Epidermal melanocyte (primary cell): ENCODE measurements at regions not wholly inside any gene's neighbourhood (a gene's known extent, or its start where the extent isn't known, plus 50 kb on each side); places are given as distances from the start of the nearest gene placed in this dataset.
"Not testable (repeated sequence)": the region's sequence is repeated elsewhere in the genome, so short reads cannot be mapped to it uniquely, and the experiment has no call there.

Source experiments
- DNase-seq: peaks from one replicate; pipeline ENCODE4 v3.0.0; 2011; ENCODE audit warnings: low spot score; ENCODE audit not compliant: insufficient read length

DNA sequence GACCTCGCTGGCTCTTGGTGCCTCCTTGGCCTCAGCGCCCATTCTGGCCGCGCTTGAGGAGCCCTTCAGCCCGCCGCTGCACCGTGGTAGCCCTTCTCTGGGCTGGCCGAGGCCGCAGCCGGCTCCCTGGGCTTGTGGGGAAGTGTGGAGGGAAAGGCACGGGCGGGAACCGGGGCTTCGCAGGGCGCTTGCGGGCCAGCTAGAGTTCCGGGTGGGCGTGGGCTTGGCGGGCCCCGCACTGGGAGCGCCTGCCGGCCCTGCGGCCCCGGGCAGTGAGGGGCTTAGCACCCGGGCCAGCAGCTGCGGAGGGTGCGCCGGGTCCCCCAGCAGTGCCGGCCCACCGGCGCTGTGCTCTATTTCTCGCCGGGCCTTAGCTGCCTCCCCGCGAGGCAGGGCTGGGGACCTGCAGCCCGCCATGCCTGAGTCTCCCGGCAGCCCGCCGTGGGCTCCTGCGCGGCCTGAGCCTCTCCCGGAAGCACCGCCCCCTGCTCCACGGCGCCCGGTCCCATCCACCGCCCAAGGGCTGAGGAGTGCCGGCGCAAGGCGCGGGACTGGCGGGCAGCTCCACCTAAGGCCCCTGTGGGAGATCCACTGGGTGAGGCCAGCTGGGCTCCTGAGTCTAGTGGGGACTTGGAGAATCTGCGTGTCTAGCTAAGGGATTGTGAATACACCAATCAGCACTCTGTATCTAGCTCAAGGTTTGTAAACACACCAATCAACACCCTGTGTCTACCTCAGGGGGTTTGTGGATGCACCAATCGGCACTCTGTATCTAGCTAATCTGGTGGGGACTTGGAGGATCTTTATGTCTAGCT is 141.1 kb downstream of the SLCO4C1 start:
- DNase-seq: not testable (repeated sequence)

DNA sequence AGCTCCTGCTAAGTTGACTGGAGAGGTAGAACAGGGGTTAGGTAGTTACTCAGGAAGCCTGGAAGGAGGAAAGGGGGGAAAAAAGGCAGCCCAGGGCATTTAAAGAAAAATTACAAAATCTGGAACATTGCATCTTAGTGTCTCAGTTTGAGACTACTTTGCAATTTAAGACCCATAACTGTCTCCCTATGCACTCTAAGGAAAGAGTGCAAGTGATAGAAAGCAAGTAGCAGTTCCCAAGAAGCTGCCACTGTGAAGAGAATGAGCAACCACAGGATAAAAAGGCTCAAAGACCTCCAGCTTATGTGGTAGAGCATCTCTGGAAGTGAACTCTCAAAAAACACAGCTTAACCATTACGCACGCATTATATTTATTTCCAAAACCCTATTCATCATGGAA is 141.8 kb downstream of the SLCO4C1 start:
- DNase-seq: no peak

DNA sequence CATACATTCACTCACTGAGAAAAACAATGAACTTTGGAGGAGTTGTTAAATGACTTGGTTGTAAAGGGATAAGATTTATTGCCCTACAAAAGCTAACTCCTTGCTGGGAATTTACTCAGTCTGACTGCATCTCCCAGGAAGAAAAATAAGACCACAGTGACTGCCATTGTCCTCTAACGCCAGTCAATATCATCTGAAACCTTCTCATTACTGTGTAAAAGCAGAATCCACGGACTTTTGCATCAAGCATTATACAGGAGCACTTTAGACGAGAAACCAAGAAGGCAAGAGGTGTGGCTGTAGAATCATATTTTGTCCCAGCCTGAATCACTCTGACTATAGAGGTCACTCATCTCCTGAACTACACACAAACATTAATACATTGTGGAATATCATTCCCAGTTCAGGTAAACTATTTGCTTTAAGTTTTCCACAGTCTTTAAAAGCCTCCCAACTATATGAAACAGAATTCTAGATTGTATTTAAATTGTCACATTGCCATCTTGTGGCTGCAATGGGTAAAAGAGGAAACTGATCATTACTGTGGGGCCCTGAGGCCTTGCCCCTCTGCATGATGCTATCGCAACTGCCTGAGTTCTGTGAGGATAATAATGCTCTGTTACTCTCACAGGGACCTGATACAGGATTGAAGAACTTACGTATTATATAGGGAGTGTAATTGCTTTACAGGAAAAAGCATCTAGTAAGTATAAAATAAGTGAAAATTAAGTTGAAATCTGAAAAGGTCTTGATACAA is 142.9 kb downstream of the SLCO4C1 start:
- peak; percentile 19 for DNase-seq

DNA sequence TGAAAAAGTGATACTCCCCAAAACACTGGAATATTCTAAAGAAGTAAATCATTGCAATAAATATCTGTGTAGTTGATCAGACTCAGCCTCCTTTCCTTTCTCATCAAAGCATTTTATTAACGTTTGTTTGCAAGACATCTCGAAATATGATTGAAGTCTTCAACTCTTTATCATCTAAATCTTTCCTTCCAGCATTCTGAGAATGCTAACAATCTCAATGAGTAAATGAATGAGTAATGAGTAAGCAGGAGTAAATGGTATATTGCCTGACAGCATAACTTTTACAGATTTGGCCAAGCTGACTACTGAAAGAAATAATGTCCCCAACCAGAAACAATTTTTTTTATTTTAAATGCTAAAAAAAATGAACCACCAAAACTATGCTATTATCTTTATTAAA is 157.1 kb downstream of the SLCO4C1 start:
- no peak for DNase-seq

DNA sequence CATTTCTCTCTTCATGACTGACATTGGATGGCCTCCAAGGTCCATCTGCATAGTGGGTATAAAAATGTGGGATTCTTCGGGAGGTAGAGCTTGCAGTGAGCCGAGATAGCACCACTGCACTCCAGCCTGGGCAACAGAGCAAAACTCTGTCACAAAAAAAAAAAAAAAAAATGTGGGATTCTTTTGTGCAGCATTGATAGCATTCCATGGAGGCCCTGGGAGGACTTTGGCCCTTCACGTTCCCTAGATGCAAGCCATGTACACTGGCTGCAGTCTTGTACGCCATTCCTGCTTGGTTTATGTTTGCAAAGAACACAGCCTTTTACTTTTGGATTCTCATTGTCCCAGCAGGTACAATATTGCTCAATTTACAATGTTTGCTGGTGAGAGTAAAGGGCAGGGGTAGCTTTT is 157.8 kb downstream of the SLCO4C1 start:
- DNase-seq: no peak

DNA sequence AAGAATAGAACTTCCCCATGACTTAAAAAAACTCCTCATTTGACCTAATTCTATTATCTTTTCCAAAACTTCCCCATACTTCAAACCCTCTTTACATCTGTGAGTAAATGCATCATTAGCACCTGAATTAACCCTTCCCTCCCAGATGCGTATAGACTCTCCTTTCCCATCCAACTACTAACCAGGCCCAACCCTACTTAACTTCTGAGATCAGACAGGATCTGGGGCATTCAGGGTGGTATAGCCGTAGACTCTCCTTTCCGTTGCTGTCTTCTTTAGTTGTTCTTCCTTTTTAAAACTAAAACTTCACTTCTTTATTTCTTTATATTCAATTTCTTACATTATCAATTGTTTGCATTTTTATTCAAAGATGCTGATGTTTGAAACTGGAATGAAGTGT is 165.2 kb downstream of the SLCO4C1 start:
- no peak for DNase-seq

DNA sequence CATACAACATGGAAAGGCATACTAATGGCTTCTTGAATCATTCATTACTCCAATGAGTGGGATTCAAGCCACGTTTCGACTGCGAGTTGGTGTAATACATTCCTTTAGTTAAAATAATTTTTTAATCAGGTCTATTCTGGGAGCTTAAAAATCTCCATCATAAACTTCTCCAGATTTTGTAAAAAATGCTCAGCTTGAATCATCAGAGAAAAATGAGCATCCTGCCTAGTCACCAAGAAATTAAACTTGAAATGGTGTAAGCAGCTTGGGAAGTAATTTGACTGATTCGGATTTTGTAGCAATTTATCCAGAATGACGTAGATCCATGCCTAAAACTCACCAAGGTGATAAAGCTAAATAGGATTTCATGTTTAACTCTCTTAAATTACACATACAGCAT is 165.7 kb downstream of the SLCO4C1 start:
- no peak for DNase-seq

DNA sequence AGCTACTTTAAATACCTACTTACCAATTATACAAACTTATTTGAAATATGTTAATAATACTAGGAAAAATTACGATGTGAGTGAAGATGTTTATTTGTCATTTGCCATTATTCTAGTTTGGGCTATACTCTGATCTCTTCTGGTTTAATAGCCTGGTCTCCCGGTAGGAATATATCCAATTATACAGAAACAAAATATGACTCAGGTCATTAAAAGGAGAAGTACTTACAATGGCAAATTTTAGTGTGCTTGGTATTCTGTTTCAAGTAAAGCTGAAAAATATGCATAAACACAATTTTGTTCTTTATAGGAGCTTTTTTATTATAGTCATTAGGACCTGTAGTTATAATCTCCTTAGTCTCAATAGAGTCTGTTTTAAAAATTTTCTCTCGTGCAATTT is 176.8 kb downstream of the SLCO4C1 start:
- no peak for DNase-seq

DNA sequence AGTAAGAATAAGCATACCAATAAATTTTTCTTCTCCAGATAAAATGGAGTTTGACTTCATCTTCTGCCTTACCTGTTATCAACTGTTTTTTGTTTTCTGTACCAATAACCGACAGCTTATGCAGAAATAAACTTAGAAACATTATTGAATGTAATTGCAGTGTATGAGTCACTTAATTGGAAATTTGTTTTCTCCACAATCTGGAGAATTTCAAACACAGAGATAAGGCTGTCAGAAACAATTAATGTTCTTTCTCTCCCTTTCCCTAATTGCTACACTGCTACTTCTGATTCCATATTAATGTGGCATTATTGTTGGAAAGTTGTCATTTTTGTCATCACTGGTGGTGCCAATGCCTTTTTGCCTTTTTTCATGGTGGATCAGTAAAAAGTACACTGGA is 180.3 kb downstream of the SLCO4C1 start:
- DNase-seq: no peak

DNA sequence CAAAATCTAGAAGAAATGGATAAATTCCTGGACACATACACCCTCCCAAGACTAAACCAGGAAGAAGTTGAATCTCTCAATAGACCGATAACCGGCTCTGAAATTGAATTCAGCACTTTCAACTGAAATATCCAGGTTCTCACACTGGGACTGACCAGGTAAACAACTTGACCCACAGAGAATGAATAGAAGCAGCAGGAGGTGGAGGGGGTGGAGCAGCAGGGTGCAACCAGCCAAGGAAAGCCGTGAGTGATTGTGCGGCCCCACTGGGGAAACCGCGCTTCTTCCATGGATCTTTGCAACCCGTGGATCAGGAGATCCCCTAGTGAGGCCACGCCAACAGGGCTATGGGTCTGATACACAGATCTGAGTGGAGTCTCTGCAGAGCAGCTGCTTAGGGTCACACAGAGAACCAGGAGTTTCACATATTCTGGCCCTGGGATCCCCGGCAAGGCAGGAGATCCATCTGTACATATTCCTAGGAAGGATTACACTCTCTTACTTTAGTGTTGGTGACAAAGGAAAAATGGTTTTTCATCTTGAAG is 181.5 kb downstream of the SLCO4C1 start:
- DNase-seq: no peak

DNA sequence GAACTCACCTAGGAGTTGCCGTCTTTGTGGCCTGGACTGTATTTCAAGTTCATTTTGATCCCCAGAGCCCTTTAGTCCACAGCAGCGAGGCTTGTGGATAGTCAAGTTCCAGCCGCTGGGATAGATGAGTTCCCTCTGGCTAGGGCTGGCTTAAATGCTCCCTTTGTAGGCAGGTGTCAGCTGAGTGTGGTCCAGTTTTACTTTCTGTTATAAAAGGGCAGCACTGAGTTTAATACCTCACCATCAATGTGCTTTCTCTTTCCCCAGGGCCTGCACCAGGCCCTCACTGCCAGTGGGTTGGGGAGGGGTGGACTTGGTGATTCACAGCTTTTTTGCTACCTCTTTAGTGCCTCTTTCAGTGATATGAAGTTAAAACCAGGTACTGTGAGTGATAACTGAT is 188.2 kb downstream of the SLCO4C1 start:
- no peak for DNase-seq

DNA sequence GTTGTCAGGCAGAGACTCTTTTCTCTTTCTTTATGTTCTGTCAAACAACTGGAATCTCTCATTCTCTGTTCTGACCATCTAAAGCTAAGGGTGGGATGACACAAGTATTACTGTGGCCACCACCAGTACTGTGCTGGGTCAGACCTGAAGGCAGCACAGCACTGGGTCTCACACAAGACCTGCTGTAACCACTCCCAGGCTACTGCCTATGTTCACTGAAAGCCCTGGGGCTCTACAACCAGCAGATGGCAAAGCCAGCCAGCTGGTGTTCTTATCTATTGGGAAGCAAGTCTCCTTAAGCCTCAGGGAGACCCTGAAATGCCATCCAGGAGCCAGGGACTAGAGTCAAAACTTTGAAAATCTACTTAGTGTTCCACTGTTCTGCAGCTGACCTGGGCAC is 189.5 kb downstream of the SLCO4C1 start:
- DNase-seq: no peak

DNA sequence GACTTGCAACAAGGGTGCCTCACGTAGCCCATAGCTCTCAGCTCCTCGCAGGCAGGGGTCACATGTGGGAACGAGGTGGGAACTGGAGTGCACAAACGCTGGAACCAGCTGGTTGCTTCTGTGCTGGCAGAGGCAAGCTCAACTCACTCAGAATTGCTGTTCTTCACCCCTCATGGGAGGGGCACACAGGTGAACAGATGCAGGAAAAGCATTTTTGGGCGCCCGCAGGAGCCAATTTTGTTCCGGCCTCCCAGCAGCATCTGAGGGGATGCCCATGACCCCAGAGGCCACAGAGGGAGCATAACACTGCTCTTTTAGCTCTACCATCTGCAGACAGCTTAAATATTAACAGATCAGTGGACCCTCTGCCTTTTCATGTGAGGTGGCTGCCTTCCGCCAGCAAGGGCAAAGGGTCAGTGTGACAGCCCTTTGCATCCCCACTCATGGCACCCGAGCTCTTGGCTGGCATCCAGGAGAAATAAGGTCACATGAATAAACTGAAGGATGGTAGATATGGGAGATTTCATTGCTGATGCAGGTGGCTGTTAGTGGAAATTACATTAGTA is 196.2 kb downstream of the SLCO4C1 start:
- no peak for DNase-seq

DNA sequence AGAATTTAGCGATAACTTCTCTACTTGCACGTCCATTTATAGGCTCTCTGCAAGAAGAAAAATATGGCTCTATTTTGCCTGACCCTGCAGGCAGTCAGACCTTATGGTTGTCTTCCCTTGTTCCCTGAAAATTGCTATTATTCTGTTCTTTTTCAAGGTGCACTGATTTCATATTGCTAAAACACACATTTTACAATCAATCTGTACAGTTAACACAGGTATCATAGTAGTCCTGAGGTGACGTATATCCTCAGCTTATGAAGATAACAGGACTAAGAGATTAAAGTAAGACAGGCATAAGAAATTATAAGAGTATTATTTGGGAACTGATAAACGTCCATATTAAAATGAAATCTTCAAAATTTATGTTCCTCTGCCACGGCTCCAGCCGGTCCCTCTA is 197.0 kb downstream of the SLCO4C1 start:
- DNase-seq: not testable (repeated sequence)

DNA sequence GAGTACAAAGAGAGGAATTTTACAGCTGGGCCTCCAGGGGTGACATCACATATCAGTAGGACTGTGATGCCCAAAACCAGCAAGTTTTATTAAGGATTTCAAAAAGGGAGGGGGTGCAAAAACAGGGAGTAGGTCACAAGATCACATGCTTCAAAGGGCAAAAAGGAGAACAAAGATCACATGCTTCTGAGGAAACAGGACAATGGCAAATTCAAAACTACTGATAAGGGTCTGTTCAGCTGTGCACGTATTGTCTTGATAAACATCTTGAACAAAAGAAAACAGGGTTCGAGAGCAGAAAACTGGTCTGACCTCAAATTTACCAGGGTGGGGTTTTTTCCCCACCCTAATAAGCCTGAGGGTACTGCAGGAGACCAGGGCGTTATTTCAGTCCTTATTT is 197.5 kb downstream of the SLCO4C1 start:
- not testable (repeated sequence) for DNase-seq

DNA sequence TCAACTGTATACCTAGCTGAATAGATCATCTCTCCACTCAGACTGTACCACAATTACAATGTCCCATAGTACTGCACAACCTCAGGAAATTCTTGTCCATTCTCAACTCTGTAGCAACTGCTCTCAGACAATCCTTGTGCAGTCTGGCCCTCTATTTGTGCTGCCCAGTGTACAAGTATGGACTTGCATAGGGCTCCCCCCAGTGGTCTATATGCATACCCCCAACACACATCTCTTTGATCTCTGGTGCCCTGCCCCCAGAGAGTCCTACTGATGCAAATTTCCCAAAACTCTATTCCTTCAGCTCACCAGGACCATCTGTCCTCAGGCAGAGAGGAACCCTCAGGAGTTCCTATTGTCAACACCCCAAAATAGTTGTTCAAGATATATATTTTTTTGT is 205.3 kb downstream of the SLCO4C1 start:
- no peak for DNase-seq

DNA sequence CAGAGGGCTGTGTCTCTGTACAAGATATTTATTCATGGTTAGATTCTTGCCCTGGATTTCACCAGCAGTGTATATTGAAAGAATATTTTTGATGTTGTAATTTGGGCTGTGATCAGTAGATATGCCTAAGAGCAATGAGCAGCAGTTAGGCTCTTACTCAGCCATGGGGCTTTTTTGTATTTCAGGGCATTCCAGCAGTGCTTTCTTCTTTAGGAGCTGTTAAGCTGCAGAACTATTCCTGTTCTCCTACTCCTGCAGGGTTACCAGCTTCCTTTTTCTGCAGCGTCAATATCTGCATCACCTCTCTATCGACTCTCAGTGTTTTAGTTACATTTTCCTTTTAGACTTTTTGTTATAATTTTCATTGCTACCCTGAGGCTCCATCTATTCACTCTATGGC is 206.2 kb downstream of the SLCO4C1 start:
- DNase-seq: no peak

DNA sequence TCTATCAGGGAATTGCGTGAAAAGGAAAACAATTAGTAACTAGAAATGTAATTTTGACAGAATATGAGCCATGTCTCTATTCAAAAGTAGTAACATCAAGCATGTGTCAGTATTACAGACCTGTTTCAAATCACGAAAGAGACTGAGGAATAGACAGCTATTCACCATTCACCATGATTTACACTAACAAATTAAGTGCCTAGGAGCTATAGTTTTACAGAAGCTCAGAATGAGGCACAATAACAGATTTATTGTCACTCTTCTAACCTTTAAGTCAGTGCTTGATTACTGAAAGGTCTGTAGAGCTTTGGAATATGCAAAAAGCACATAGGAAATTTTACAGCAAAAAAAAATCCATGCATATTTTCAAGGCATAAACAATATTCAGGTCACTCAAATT is 208.2 kb downstream of the SLCO4C1 start:
- no peak for DNase-seq

DNA sequence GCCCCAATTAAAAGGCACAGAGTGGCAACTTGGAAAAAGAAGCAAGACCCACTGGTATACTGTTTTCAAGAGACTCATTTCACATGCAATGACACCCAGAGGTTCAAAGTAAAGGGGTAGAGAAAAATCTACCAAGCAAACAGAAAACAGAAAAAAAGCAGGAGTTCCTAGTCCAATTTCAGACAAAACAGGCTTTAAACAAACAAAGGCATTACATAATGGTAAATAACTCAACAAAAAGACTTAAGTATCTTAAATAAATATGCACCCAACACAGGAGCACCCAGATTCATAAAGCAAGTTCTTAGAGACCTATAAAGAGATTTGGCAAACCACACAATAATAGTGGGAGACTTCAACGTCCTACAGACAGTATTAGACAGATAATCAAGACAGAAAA is 215.8 kb downstream of the SLCO4C1 start:
- DNase-seq: no peak

DNA sequence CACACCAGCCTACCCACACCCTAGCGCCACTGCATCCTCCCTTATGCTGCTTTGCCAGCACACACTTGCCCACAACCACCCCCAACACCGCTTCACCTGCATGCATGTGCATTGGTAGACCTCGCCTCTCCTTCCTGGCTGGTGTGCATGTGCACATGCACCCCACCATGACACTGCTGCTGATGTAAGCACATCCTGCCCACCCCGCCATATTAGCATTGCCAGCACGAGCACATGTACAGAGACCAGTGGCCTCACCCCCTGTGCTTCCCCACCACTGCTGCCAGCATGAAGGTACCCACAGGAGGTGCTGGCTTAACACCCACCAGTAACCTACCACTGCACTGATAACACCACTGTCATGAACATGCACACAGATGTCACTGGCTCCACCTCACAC is 218.2 kb downstream of the SLCO4C1 start:
- no peak for DNase-seq

DNA sequence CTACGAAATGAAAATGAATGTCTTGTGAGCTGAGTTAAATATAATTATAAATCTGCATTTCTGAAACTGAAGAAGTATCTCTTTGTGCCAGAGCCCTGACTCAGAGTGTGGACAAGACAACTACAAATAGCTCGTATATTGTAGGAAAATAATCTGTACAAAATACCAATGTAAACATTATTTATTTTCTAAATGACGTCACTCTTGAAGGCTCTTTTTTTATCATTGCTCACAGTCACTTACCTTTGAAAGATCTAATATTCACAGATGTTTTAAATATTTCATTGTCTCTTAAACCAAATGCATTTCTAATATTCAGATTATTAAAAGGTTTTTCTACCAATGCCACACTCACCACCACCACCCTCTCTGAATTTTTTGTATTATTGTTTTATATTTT is 226.1 kb downstream of the SLCO4C1 start:
- no peak for DNase-seq

DNA sequence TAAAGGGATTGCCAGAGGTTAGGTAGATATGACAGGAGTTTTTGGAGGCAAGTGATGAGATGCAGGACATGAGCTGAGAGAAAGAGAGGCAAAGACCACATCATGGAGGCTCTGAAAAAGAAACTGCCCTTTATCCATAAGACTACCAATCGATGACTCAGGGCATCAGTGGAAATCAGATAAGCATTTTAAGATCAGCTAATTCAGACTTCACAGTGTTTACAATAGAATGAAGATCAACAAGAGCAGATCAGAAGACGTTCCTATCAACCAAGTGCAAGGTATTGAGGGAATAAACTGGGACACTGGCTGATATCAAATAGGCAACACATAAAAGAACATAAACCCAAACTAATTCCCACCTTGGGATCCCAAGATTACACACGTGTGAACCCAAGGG is 227.2 kb downstream of the SLCO4C1 start:
- no peak for DNase-seq
